ENCODE measurements at regions not wholly inside any gene's neighbourhood (a gene's known extent, or its start where the extent isn't known, plus 50 kb on each side); places are given as distances from the start of the nearest gene placed in this dataset.
"Not testable (repeated sequence)": the region's sequence is repeated elsewhere in the genome, so short reads cannot be mapped to it uniquely, and the experiment has no call there.

DNA sequence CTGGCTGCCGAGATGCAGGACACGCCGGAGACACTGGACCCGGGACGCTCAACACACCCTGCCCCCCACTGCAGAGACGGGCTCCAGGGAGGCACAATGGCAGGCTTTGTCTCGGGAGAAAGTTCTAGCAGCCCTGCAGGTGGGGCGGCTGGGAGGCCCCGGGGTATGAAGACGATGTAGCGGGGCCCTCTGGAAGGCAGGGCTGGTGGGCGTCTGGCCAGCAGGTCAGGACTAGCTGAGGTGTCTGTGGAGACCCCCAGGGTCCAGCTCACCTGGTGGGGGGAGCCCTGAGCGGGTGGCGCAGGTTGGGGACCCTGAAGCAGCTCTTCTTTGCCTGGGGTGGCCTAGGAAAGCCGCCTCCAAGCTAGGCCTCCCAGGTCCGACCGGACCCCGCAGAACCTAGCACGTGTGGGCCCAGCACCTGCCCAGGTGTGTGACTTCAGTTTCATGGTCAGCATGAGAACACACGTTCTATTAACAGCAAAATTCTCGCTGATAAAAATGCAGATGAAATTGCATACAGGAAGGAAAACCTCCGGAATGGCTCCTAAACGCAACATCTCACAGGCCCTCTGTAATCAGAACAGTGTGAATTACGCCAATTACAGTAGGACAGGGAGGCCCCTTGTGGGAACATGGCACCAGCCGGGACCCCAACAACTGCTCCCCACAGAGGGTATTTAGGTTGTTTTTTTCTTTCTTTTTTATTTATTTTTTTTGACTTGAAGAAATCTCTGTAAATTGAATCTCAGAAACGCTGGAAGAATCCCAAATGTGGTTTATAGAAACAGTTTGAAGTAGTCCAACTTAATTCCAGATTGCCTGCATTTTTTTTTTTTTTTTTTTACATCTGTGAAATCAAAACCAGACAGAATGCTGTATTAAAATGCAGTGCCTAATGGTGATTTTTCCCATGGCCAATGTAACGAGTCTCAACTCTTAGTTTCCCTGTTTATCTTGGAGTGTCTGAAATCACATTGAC, 195.6 kb upstream of the ZNF469 start:
- not testable (repeated sequence) for H3K27ac ChIP-seq (ENCODE audit: low read depth, low read length); H3K27me3 Mint-ChIP-seq (ENCODE audit: insufficient read depth); H3K9ac ChIP-seq (ENCODE audit: extremely low read depth, low read length, poor library complexity, severe bottlenecking); H3K9me3 ChIP-seq (ENCODE audit: control insufficient read depth, low read length); H3K36me3 ChIP-seq (ENCODE audit: control insufficient read depth, insufficient read depth, low read length); H3K27ac Mint-ChIP-seq; H3K27me3 ChIP-seq (ENCODE audit: control insufficient read depth, insufficient read depth, low read length, poor library complexity, severe bottlenecking); H3K36me3 Mint-ChIP-seq (ENCODE audit: low read depth); H3K4me3 ChIP-seq (ENCODE audit: low read length); H3K4me1 ChIP-seq (ENCODE audit: control insufficient read depth, insufficient read depth, low read length); H3K4me1 Mint-ChIP-seq; DNase-seq; H3K4me3 Mint-ChIP-seq
- H3K9me3 Mint-ChIP-seq: peaks cover 27% of the 10 kb centered on the region
- 95 to 98% methylated on average over 12 of the region's 27 CpGs for WGBS, 2 experiments (ENCODE audit: insufficient coverage in 1 of 2, insufficient read length in 1 of 2)

DNA sequence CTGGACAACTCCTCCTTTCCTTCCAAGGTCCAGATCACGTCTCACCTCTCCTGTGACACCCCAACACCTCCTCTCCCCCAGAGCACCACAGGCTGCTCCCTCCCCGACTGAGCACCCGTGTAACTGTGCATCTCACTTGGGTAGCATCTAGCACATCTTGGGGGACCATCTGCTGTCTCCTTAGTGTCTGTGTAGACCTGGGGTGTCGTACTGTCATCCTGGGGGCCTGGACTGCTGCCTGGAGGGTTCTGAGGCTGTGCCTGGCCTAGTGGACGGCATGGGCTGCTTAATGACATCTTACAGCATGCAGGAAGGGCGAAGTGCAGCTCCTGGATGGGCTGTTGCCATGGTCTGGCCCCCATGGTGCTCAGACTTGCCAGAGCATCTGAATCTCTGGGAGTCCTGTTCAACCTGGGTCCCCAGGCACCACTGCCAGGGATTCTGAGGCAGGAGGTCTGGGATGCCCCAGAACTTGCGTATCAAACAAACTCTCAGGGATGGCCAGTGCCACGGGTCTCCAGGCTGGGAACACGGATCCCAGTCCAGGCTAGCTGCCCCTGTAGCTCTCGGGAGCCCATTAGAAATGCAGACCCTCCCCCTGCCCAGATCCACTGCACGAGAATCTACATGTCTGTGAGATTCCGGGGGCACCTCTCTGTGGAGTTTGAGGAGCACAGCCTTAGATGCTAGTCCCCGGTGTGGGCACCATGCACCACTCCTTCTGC, 194.4 kb upstream of the ZNF469 start:
- H3K4me3 Mint-ChIP-seq; H3K27me3 ChIP-seq (ENCODE audit: control insufficient read depth, insufficient read depth, low read length, poor library complexity, severe bottlenecking); DNase-seq; H3K27me3 Mint-ChIP-seq (ENCODE audit: insufficient read depth); H3K36me3 Mint-ChIP-seq (ENCODE audit: low read depth); H3K4me3 ChIP-seq (ENCODE audit: low read length); H3K36me3 ChIP-seq (ENCODE audit: control insufficient read depth, insufficient read depth, low read length); H3K4me1 Mint-ChIP-seq; H3K27ac ChIP-seq (ENCODE audit: low read depth, low read length); H3K9ac ChIP-seq (ENCODE audit: extremely low read depth, low read length, poor library complexity, severe bottlenecking); H3K9me3 ChIP-seq (ENCODE audit: control insufficient read depth, low read length); H3K4me1 ChIP-seq (ENCODE audit: control insufficient read depth, insufficient read depth, low read length); H3K27ac Mint-ChIP-seq: not testable (repeated sequence)
- H3K9me3 Mint-ChIP-seq: peaks cover 30% of the 10 kb centered on the region
- WGBS, 2 experiments (ENCODE audit: insufficient coverage in 1 of 2, insufficient read length in 1 of 2): 91% methylated on average over 9 of the region's 13 CpGs; no CpG with 5 or more reads in 1 of the 2 experiments

DNA sequence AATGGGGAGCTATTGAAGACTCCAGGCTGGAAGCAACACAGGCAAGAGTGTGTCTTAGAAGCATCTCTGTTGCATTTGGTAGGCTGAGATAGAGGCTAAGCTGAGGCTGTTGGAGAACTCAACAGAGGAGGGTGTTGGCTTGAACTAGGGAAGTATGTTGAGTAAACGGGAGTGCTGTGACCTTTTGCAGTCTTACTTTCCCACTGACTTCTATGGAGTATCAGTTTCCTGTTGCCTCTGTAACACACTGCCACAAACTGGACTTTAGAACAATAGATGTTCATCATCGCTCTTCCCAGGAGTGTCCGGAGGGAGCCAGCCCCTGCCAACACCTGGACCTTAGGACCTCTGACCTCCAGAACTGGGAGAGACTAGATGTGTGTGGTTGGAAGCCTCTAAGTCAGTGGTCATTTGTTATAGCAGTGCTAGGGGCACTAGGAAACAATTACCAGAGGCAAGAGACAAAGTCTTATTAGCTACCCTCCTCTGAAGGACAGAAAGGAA, 192.1 kb upstream of the ZNF469 start:
- H3K4me1 Mint-ChIP-seq; H3K36me3 Mint-ChIP-seq (ENCODE audit: low read depth); H3K27ac Mint-ChIP-seq; H3K9me3 ChIP-seq (ENCODE audit: control insufficient read depth, low read length); H3K4me3 ChIP-seq (ENCODE audit: low read length); H3K27ac ChIP-seq (ENCODE audit: low read depth, low read length); H3K36me3 ChIP-seq (ENCODE audit: control insufficient read depth, insufficient read depth, low read length); H3K27me3 ChIP-seq (ENCODE audit: control insufficient read depth, insufficient read depth, low read length, poor library complexity, severe bottlenecking); H3K9ac ChIP-seq (ENCODE audit: extremely low read depth, low read length, poor library complexity, severe bottlenecking); H3K27me3 Mint-ChIP-seq (ENCODE audit: insufficient read depth); H3K4me3 Mint-ChIP-seq; DNase-seq; H3K4me1 ChIP-seq (ENCODE audit: control insufficient read depth, insufficient read depth, low read length): not testable (repeated sequence)
- WGBS, 2 experiments (ENCODE audit: insufficient coverage in 1 of 2, insufficient read length in 1 of 2): 83% methylated on average over 1 of the region's 3 CpGs; no CpG with 5 or more reads in 1 of the 2 experiments
- H3K9me3 Mint-ChIP-seq: peaks cover 21% of the 10 kb centered on the region

DNA sequence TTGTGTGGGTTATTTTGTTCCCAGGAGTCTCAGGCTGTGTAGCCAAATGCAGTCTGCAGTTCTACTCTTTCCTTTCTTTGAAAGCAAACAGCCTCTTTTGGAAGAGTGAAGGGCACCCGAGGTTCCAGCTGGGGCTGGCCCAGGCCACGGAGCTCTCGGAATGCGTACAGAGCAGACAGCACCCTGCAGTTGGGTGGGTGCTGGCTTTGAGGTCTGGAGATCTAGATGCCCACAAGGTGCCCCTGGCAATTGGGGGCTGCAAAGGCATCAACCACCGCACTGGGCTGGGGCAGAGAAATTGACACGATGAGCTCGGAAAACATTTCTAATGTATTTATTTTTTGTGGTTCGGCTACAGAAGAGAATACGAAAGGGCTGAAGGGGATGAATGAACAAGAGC, 191.6 kb upstream of the ZNF469 start:
- H3K36me3 ChIP-seq (ENCODE audit: control insufficient read depth, insufficient read depth, low read length): not testable (repeated sequence)
- 94 to 100% methylated on average over 5 to 9 of the region's 9 CpGs for WGBS, 2 experiments (ENCODE audit: insufficient coverage in 1 of 2, insufficient read length in 1 of 2)
- peaks cover 20% of the 10 kb centered on the region for H3K9me3 Mint-ChIP-seq

More for the DNA sequence above, 191.6 kb upstream of the ZNF469 start:
- DNase-seq; H3K27ac ChIP-seq (ENCODE audit: low read depth, low read length); H3K4me1 Mint-ChIP-seq; H3K4me3 Mint-ChIP-seq; H3K27me3 ChIP-seq (ENCODE audit: control insufficient read depth, insufficient read depth, low read length, poor library complexity, severe bottlenecking); H3K9me3 ChIP-seq (ENCODE audit: control insufficient read depth, low read length); H3K4me1 ChIP-seq (ENCODE audit: control insufficient read depth, insufficient read depth, low read length); H3K27me3 Mint-ChIP-seq (ENCODE audit: insufficient read depth); H3K9ac ChIP-seq (ENCODE audit: extremely low read depth, low read length, poor library complexity, severe bottlenecking); H3K36me3 Mint-ChIP-seq (ENCODE audit: low read depth); H3K27ac Mint-ChIP-seq; H3K4me3 ChIP-seq (ENCODE audit: low read length): not testable (repeated sequence)
